ENCODE measurements at regions not wholly inside any gene's neighbourhood (a gene's known extent, or its start where the extent isn't known, plus 50 kb on each side); places are given as distances from the start of the nearest gene placed in this dataset.
A peak's percentile ranks its signal among the peaks of the same experiment; 100 is the strongest.

- DNase-seq (ENCODE audit: low spot score), result no peak
Observed at GRCh38 chr12:131603939-131604795, 106.7 kb upstream of the SFSWAP start.

- no peak for DNase-seq (ENCODE audit: low spot score)
Observed at GRCh38 chr12:131604859-131605258, 106.0 kb upstream of the SFSWAP start.

- no peak for DNase-seq (ENCODE audit: low spot score)
Observed at GRCh38 chr12:131605304-131605829, 105.5 kb upstream of the SFSWAP start.

- DNase-seq (ENCODE audit: low spot score), result no peak
Observed at GRCh38 chr12:131606218-131606901, 104.5 kb upstream of the SFSWAP start.

- DNase-seq (ENCODE audit: low spot score), result no peak
Observed at GRCh38 chr12:131607658-131608447, 103.0 kb upstream of the SFSWAP start.

GRCh38 chr12:131608740-131609690 is 101.9 kb upstream of the SFSWAP start:
- DNase-seq (ENCODE audit: low spot score), result peak; percentile 91

GRCh38 chr12:131609762-131610161 is 101.1 kb upstream of the SFSWAP start:
- DNase-seq (ENCODE audit: low spot score), result no peak

- DNase-seq (ENCODE audit: low spot score), result no peak
Observed at GRCh38 chr12:131610181-131610580, 100.7 kb upstream of the SFSWAP start.

GRCh38 chr12:131610891-131611290 is 100.0 kb upstream of the SFSWAP start:
- no peak for DNase-seq (ENCODE audit: low spot score)

GRCh38 chr12:131611416-131612091 is 99.3 kb upstream of the SFSWAP start:
- DNase-seq (ENCODE audit: low spot score), result no peak

GRCh38 chr12:131612092-131612755 is 98.7 kb upstream of the SFSWAP start:
- no peak for DNase-seq (ENCODE audit: low spot score)

GRCh38 chr12:131613186-131613585 is 97.7 kb upstream of the SFSWAP start:
- no peak for DNase-seq (ENCODE audit: low spot score)

- no peak for DNase-seq (ENCODE audit: low spot score)
Observed at GRCh38 chr12:131613678-131614077, 97.2 kb upstream of the SFSWAP start.

- peak; percentile 61 for DNase-seq (ENCODE audit: low spot score)
Observed at GRCh38 chr12:131615326-131616042, 95.4 kb upstream of the SFSWAP start.

GRCh38 chr12:131616043-131616700 is 94.7 kb upstream of the SFSWAP start:
- DNase-seq (ENCODE audit: low spot score), result no peak

- DNase-seq (ENCODE audit: low spot score), result no peak
Observed at GRCh38 chr12:131616738-131617137, 94.2 kb upstream of the SFSWAP start.

GRCh38 chr12:131617179-131617578 is 93.7 kb upstream of the SFSWAP start:
- DNase-seq (ENCODE audit: low spot score), result no peak

- DNase-seq (ENCODE audit: low spot score), result no peak
Observed at GRCh38 chr12:131617596-131618302, 93.1 kb upstream of the SFSWAP start.

Measured in AG20443 (cell line).